ENCODE measurements at regions not wholly inside any gene's neighbourhood (a gene's known extent, or its start where the extent isn't known, plus 50 kb on each side); places are given as distances from the start of the nearest gene placed in this dataset.

GRCh38 chr2:12081481-12082210 is 335.2 kb downstream of the LPIN1 start:
- no peak for DNase-seq (ENCODE audit: low read depth)
- H3K4me3 ChIP-seq (ENCODE audit: low read depth, low read length) = no peak overlapping the region
- no peak for TF ChIP-seq CTCF (IDR thresholded peaks at IDR 0.05; ENCODE audit: control insufficient read depth, extremely low read depth, insufficient read depth)

- H3K4me3 ChIP-seq (ENCODE audit: low read depth, low read length) = no peak overlapping the region
- no peak for DNase-seq (ENCODE audit: low read depth)
- no peak for TF ChIP-seq CTCF (IDR thresholded peaks at IDR 0.05; ENCODE audit: control insufficient read depth, extremely low read depth, insufficient read depth)
Measured at GRCh38 chr2:12083081-12083581, 336.7 kb downstream of the LPIN1 start.

GRCh38 chr2:12083713-12084419 is 337.4 kb downstream of the LPIN1 start:
- TF ChIP-seq CTCF (IDR thresholded peaks at IDR 0.05; ENCODE audit: control insufficient read depth, extremely low read depth, insufficient read depth) = no peak
- no peak overlapping the region for H3K4me3 ChIP-seq (ENCODE audit: low read depth, low read length)
- no peak for DNase-seq (ENCODE audit: low read depth)

- TF ChIP-seq CTCF (IDR thresholded peaks at IDR 0.05; ENCODE audit: control insufficient read depth, extremely low read depth, insufficient read depth) = no peak
- no peak for DNase-seq (ENCODE audit: low read depth)
- no peak overlapping the region for H3K4me3 ChIP-seq (ENCODE audit: low read depth, low read length)
Measured at GRCh38 chr2:12087175-12087574, 340.7 kb downstream of the LPIN1 start.

GRCh38 chr2:12087671-12088380 is 341.4 kb downstream of the LPIN1 start:
- no peak for DNase-seq (ENCODE audit: low read depth)
- TF ChIP-seq CTCF (IDR thresholded peaks at IDR 0.05; ENCODE audit: control insufficient read depth, extremely low read depth, insufficient read depth) = no peak
- H3K4me3 ChIP-seq (ENCODE audit: low read depth, low read length) = no peak overlapping the region

- DNase-seq (ENCODE audit: low read depth) = no peak
Measured at GRCh38 chr2:12089001-12089400, 342.6 kb downstream of the LPIN1 start.

More at GRCh38 chr2:12089001-12089400, 342.6 kb downstream of the LPIN1 start:
- TF ChIP-seq CTCF (IDR thresholded peaks at IDR 0.05; ENCODE audit: control insufficient read depth, extremely low read depth, insufficient read depth) = no peak
- H3K4me3 ChIP-seq (ENCODE audit: low read depth, low read length) = no peak overlapping the region

Measured in LNCaP clone FGC (cell line).